Osteoblast (primary cell): ENCODE measurements at regions not wholly inside any gene's neighbourhood (a gene's known extent, or its start where the extent isn't known, plus 50 kb on each side); places are given as distances from the start of the nearest gene placed in this dataset.

Experiments
- DNase-seq: peaks from one replicate; pipeline ENCODE4 v3.0.0; 2011; ENCODE audit warnings: low spot score, mixed read lengths; ENCODE audit not compliant: insufficient read length; ENCODE audit errors: missing footprints
- H2AFZ ChIP-seq: 2 replicates; pipeline ENCODE4 v1.6.0; 2011; ENCODE audit warnings: mild to moderate bottlenecking, low read length
- H3K27ac ChIP-seq: 2 replicates; pipeline ENCODE4 v1.5.1; 2011; ENCODE audit warnings: mild to moderate bottlenecking, low read depth, low read length, moderate library complexity
- H3K27me3 ChIP-seq: 2 replicates; pipeline ENCODE4 v1.6.0; 2012; ENCODE audit warnings: mild to moderate bottlenecking, control low read depth, inconsistent platforms, low read length, moderate library complexity; ENCODE audit not compliant: insufficient read depth
- H3K36me3 ChIP-seq: 2 replicates; pipeline ENCODE4 v1.5.1; 2011; ENCODE audit warnings: mild to moderate bottlenecking, low read length, control low read depth, moderate library complexity; ENCODE audit not compliant: insufficient read depth
- H3K4me1 ChIP-seq: 2 replicates; pipeline ENCODE4 v1.5.1; 2011; ENCODE audit warnings: mild to moderate bottlenecking, low read length, control low read depth, moderate library complexity; ENCODE audit not compliant: insufficient read depth
- H3K4me2 ChIP-seq: 2 replicates; pipeline ENCODE4 v1.6.0; 2011; ENCODE audit warnings: mild to moderate bottlenecking, low read length; ENCODE audit not compliant: insufficient read depth
- H3K4me3 ChIP-seq: fragments of 200-600 bp; sonication (generic); 3 replicates; pipeline ENCODE4 v1.5.1; 2012; ENCODE audit warnings: mild to moderate bottlenecking, low read length, inconsistent platforms; ENCODE audit not compliant: insufficient read depth
- H3K79me2 ChIP-seq: 2 replicates; pipeline ENCODE4 v1.6.0; 2012; ENCODE audit warnings: mild to moderate bottlenecking, low read length, control low read depth, inconsistent platforms; ENCODE audit not compliant: insufficient read depth
- H3K9me3 ChIP-seq: 2 replicates; pipeline ENCODE4 v1.5.1; 2011; ENCODE audit warnings: low read depth, low read length, control low read depth
- H4K20me1 ChIP-seq: 2 replicates; pipeline ENCODE4 v1.6.0; 2012; ENCODE audit warnings: mild to moderate bottlenecking, low read length, control low read depth; ENCODE audit not compliant: insufficient read depth
- TF ChIP-seq, protein P1 (sequence below): IDR thresholded peaks from 2 replicates; pipeline ENCODE4 v1.5.1; 2011; ENCODE audit warnings: mild to moderate bottlenecking, low read depth, low read length, moderate library complexity; ENCODE audit errors: extremely low read depth

GRCh38 chr2:122206101-122206500, 450.6 kb downstream of the TSN start:
- Histone ChIP-seq H3K9me3 (no peaks in the 10 kb centered on the region), H3K36me3 (no peaks in the 10 kb centered on the region), H3K27ac (no peak overlapping the region), H2AFZ (no peak overlapping the region), H3K4me1 (no peaks in the 10 kb centered on the region), H4K20me1 (no peaks in the 10 kb centered on the region), H3K4me3 (no peak overlapping the region), H3K27me3 (no peaks in the 10 kb centered on the region), H3K4me2 (no peak overlapping the region), H3K79me2 (no peaks in the 10 kb centered on the region)
- TF ChIP-seq, protein P1, sequence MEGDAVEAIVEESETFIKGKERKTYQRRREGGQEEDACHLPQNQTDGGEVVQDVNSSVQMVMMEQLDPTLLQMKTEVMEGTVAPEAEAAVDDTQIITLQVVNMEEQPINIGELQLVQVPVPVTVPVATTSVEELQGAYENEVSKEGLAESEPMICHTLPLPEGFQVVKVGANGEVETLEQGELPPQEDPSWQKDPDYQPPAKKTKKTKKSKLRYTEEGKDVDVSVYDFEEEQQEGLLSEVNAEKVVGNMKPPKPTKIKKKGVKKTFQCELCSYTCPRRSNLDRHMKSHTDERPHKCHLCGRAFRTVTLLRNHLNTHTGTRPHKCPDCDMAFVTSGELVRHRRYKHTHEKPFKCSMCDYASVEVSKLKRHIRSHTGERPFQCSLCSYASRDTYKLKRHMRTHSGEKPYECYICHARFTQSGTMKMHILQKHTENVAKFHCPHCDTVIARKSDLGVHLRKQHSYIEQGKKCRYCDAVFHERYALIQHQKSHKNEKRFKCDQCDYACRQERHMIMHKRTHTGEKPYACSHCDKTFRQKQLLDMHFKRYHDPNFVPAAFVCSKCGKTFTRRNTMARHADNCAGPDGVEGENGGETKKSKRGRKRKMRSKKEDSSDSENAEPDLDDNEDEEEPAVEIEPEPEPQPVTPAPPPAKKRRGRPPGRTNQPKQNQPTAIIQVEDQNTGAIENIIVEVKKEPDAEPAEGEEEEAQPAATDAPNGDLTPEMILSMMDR: no peak
- DNase-seq: no peak

DNA sequence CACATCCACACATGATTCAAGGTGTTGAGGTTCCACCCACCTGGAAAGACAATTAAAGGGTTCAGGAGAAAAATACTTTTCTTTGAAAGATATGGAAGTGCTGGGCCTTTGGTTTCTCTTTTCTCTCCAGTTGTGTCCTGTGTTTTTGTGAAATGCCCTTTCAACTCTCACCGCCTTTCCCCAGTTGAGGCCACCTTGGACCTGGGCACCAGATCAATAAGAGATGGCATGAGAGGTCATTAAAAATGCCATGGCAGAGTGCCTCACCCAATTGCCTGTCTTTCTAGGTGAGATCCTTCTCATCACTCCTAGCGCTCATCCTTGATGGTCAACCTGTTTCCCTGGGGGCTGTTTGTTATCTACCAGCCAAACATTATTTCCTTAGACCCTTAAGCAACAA, 453.9 kb downstream of the TSN start:
- no peak for DNase-seq
- Histone ChIP-seq H3K4me1 (no peaks in the 10 kb centered on the region), H3K27ac (no peak overlapping the region), H4K20me1 (no peaks in the 10 kb centered on the region), H3K27me3 (no peaks in the 10 kb centered on the region), H3K79me2 (no peaks in the 10 kb centered on the region), H3K4me3 (no peak overlapping the region), H2AFZ (no peak overlapping the region), H3K9me3 (no peaks in the 10 kb centered on the region), H3K36me3 (no peaks in the 10 kb centered on the region), H3K4me2 (no peak overlapping the region)
- TF ChIP-seq, protein P1: no peak

- H3K36me3 ChIP-seq: no peaks in the 10 kb centered on the region
- H3K79me2 ChIP-seq: no peaks in the 10 kb centered on the region
- H2AFZ ChIP-seq: no peak overlapping the region
- H3K9me3 ChIP-seq: no peaks in the 10 kb centered on the region
- H3K4me1 ChIP-seq: no peaks in the 10 kb centered on the region
- no peaks in the 10 kb centered on the region for H4K20me1 ChIP-seq
- TF ChIP-seq, protein P1: no peak
- H3K27me3 ChIP-seq: no peaks in the 10 kb centered on the region
- H3K4me2 ChIP-seq: no peak overlapping the region
- DNase-seq: no peak
- H3K27ac ChIP-seq: no peak overlapping the region
- H3K4me3 ChIP-seq: no peak overlapping the region
These were observed 454.6 kb downstream of the TSN start for GRCh38 chr2:122210065-122210464.

DNA sequence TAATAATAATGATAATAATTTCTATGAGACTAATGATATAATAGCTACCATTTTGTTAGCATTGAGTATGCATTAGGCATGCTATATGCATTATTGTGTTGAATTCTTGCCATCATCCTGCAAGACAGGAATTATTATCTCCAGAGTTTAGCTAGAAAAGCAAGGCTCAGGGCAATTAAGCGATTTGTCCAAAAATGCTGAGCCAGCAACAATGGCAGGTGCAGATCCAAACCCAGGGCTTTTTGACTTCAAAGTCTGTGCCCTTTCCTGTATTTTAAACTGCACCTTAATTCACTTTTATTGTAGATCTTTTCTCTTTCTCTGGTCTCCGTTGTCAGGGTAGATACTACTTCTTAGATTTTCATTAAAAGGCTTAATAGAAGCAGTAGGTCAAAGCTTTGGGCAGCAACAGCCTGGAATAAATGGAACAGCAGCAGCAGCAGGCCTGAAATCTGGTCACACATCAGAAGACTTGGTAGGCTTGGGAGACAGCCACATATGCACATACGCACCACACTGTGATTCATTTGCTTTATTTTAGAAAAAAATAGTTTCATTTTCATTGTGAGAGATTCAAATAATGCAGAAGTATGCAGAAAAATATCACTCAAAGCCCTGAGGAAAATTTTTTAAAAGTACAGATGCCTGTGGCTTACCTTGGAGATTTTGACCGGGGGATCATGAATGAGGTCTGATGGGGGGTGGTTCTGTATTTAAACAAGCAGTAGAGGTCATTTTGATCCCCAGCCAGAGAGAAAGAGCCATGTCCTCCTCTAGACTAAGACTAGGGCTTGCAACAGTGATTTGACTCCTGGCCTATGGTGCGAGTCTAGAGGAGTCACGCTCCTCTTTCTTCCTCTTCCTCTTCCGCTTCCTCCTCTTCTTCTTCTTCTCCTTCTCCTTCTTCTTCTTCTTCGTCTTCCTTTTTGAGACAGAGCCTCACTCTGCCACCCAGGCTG, 455.7 kb downstream of the TSN start:
- H3K27ac ChIP-seq: no peak overlapping the region
- no peak overlapping the region for H3K4me3 ChIP-seq
- no peak overlapping the region for H2AFZ ChIP-seq
- no peaks in the 10 kb centered on the region for H4K20me1 ChIP-seq
- DNase-seq: no peak
- H3K36me3 ChIP-seq: no peaks in the 10 kb centered on the region
- TF ChIP-seq, protein P1: no peak
- H3K9me3 ChIP-seq: no peaks in the 10 kb centered on the region
- no peaks in the 10 kb centered on the region for H3K79me2 ChIP-seq
- H3K4me1 ChIP-seq: no peaks in the 10 kb centered on the region
- H3K4me2 ChIP-seq: no peak overlapping the region
- H3K27me3 ChIP-seq: no peaks in the 10 kb centered on the region
